H9 (cell line): ENCODE measurements at regions not wholly inside any gene's neighbourhood (a gene's known extent, or its start where the extent isn't known, plus 50 kb on each side); places are given as distances from the start of the nearest gene placed in this dataset.

ENCODE experiments used
- DNase-seq: peaks from one replicate; pipeline ENCODE4 v3.0.0-alpha.2; 2017
- H2AFZ ChIP-seq: one replicate; pipeline ENCODE4 v1.6.1; 2013; ENCODE audit warnings: mild to moderate bottlenecking, low read length, control low read depth, moderate library complexity
- H2AK5ac ChIP-seq: 2 replicates; pipeline ENCODE4 v1.6.1; 2013; ENCODE audit warnings: low read length, control low read depth, mixed read lengths; ENCODE audit not compliant: insufficient read length
- H2BK120ac ChIP-seq: one replicate; pipeline ENCODE4 v1.6.1; 2013; ENCODE audit warnings: low read depth, mild to moderate bottlenecking, low read length, control low read depth, inconsistent platforms; ENCODE audit not compliant: poor library complexity, severe bottlenecking
- H2BK12ac ChIP-seq: 2 replicates; pipeline ENCODE4 v1.6.1; 2013; ENCODE audit warnings: low read length, control low read depth, mixed read lengths, low read depth; ENCODE audit not compliant: insufficient read length
- H2BK15ac ChIP-seq: 2 replicates; pipeline ENCODE4 v1.6.1; 2013; ENCODE audit warnings: low read depth, low read length, control low read depth
- H2BK20ac ChIP-seq: one replicate; pipeline ENCODE4 v1.6.1; 2013; ENCODE audit warnings: low read depth, mild to moderate bottlenecking, low read length, control low read depth, inconsistent platforms; ENCODE audit not compliant: poor library complexity, severe bottlenecking
- H2BK5ac ChIP-seq: 2 replicates; pipeline ENCODE4 v1.6.1; 2013; ENCODE audit warnings: low read length, control low read depth, mixed read lengths; ENCODE audit not compliant: insufficient read length
- H3K14ac ChIP-seq: 2 replicates; pipeline ENCODE4 v1.6.1; 2013; ENCODE audit warnings: low read length, control low read depth; ENCODE audit not compliant: insufficient read depth
- H3K18ac ChIP-seq: 2 replicates; pipeline ENCODE4 v1.6.1; 2013; ENCODE audit warnings: low read depth, mild to moderate bottlenecking, mixed read lengths, low read length, control low read depth; ENCODE audit not compliant: insufficient read length
- H3K23ac ChIP-seq: 2 replicates; pipeline ENCODE4 v1.6.1; 2013; ENCODE audit warnings: low read length, control low read depth, mixed read lengths, low read depth; ENCODE audit not compliant: insufficient read length
- H3K23me2 ChIP-seq: 2 replicates; pipeline ENCODE4 v1.6.1; 2013; ENCODE audit warnings: low read depth, mild to moderate bottlenecking, mixed read lengths, low read length, control low read depth; ENCODE audit not compliant: insufficient read length, poor library complexity, severe bottlenecking
- H3K27ac ChIP-seq: 2 replicates; pipeline ENCODE4 v1.5.1; 2013; ENCODE audit warnings: low read length, control low read depth, mixed read lengths, low read depth; ENCODE audit not compliant: insufficient read length
- H3K27me3 ChIP-seq: 2 replicates; pipeline ENCODE4 v1.6.1; 2013; ENCODE audit warnings: low read length, control low read depth, inconsistent platforms; ENCODE audit not compliant: insufficient read depth
- H3K4ac ChIP-seq: 2 replicates; pipeline ENCODE4 v1.6.1; 2013; ENCODE audit warnings: low read depth, mild to moderate bottlenecking, control low read depth, inconsistent platforms, low read length, moderate library complexity
- H3K4me1 ChIP-seq: 2 replicates; pipeline ENCODE4 v1.6.1; 2013; ENCODE audit warnings: low read length, control low read depth, inconsistent platforms; ENCODE audit not compliant: insufficient read depth
- H3K4me2 ChIP-seq: 2 replicates; pipeline ENCODE4 v1.6.1; 2013; ENCODE audit warnings: low read length, control low read depth, mixed read lengths; ENCODE audit not compliant: insufficient read length, insufficient read depth
- H3K56ac ChIP-seq: 2 replicates; pipeline ENCODE4 v1.6.1; 2013; ENCODE audit warnings: low read depth, mild to moderate bottlenecking, mixed read lengths, low read length, control low read depth; ENCODE audit not compliant: insufficient read length
- H3K79me1 ChIP-seq: 2 replicates; pipeline ENCODE4 v1.6.1; 2013; ENCODE audit warnings: low read depth, mild to moderate bottlenecking, moderate library complexity, low read length, control low read depth, inconsistent platforms; ENCODE audit not compliant: insufficient read depth, poor library complexity, severe bottlenecking
- H3K79me2 ChIP-seq: 2 replicates; pipeline ENCODE4 v1.6.1; 2013; ENCODE audit warnings: low read length, control low read depth, inconsistent platforms; ENCODE audit not compliant: insufficient read depth
- H3K9ac ChIP-seq: 2 replicates; pipeline ENCODE4 v1.6.1; 2013; ENCODE audit warnings: low read length, control low read depth, mixed read lengths; ENCODE audit not compliant: insufficient read length; ENCODE audit errors: extremely low read depth
- H3K9me3 ChIP-seq: one replicate; pipeline ENCODE4 v1.6.1; 2013; ENCODE audit warnings: low read depth, low read length, inconsistent platforms; ENCODE audit not compliant: control insufficient read depth
- H3T11ph ChIP-seq: one replicate; pipeline ENCODE4 v1.6.1; 2013; ENCODE audit warnings: mild to moderate bottlenecking, low read length, control low read depth, inconsistent platforms
- H4K20me1 ChIP-seq: one replicate; pipeline ENCODE4 v1.6.1; 2013; ENCODE audit not compliant: control insufficient read depth, insufficient read length, insufficient read depth
- H4K5ac ChIP-seq: 2 replicates; pipeline ENCODE4 v1.6.1; 2013; ENCODE audit warnings: low read depth, mild to moderate bottlenecking, mixed read lengths, low read length, control low read depth; ENCODE audit not compliant: insufficient read length
- H4K8ac ChIP-seq: replicated peaks from 2 replicates; pipeline ENCODE4 v1.6.1; 2013; ENCODE audit warnings: low read length, control low read depth, mixed read lengths, low read depth; ENCODE audit not compliant: insufficient read length
- H4K91ac ChIP-seq: 2 replicates; pipeline ENCODE4 v1.6.1; 2013; ENCODE audit warnings: low read depth, mild to moderate bottlenecking, moderate library complexity, mixed read lengths, low read length, control low read depth; ENCODE audit not compliant: insufficient read length
- H3K27ac Mint-ChIP-seq, 3 experiments: 2 replicates in 2 of 3; 3 replicates in 1 of 3; pipeline ENCODE4 v1.8.0; 2020 to 2021; ENCODE audit warnings: mixed read lengths in 3 of 3, mild to moderate bottlenecking in 1 of 3, moderate library complexity in 1 of 3
- H3K27me3 Mint-ChIP-seq: 2 replicates; pipeline ENCODE4 v1.8.0; 2021; ENCODE audit warnings: low read depth, mild to moderate bottlenecking, moderate library complexity, mixed read lengths
- H3K36me3 Mint-ChIP-seq, 3 experiments: 2 replicates in 2 of 3; 3 replicates in 1 of 3; pipeline ENCODE4 v1.8.0; 2020 to 2021; ENCODE audit warnings: low read depth in 3 of 3, mixed read lengths in 3 of 3; ENCODE audit not compliant: insufficient read depth in 1 of 3
- H3K4me1 Mint-ChIP-seq, 2 experiments: 2 replicates each; pipeline ENCODE4 v1.8.0; 2020; ENCODE audit warnings: mixed read lengths in 2 of 2
- H3K4me3 Mint-ChIP-seq, 2 experiments: 2 replicates in 1 of 2; 3 replicates in 1 of 2; pipeline ENCODE4 v1.8.0; 2020 to 2021; ENCODE audit warnings: mild to moderate bottlenecking in 2 of 2, mixed read lengths in 2 of 2, moderate library complexity in 1 of 2
- H3K9me3 Mint-ChIP-seq, 2 experiments: 2 replicates in 1 of 2; 3 replicates in 1 of 2; pipeline ENCODE4 v1.8.0; 2020; ENCODE audit warnings: mild to moderate bottlenecking in 2 of 2, mixed read lengths in 2 of 2, moderate library complexity in 1 of 2
- WGBS: extraction: QIAGEN DNeasy Blood & Tissue Kit; methylation state at CpG from one replicate; pipeline ENCODE4 v1.1.7; 2013; ENCODE audit warnings: missing lambda C conversion rate, low lambda C conversion rate, mixed read lengths; ENCODE audit not compliant: insufficient read length; ENCODE audit errors: extremely low coverage; 5-methylcytosine and 5-hydroxymethylcytosine counted together
- TF ChIP-seq, protein P1 (sequence below): fragments of 200-600 bp; sonication (generic); conservative IDR thresholded peaks from 3 replicates; pipeline ENCODE4 v1.8.0; 2021; ENCODE audit warnings: antibody characterized with exemption, mild to moderate bottlenecking

DNA sequence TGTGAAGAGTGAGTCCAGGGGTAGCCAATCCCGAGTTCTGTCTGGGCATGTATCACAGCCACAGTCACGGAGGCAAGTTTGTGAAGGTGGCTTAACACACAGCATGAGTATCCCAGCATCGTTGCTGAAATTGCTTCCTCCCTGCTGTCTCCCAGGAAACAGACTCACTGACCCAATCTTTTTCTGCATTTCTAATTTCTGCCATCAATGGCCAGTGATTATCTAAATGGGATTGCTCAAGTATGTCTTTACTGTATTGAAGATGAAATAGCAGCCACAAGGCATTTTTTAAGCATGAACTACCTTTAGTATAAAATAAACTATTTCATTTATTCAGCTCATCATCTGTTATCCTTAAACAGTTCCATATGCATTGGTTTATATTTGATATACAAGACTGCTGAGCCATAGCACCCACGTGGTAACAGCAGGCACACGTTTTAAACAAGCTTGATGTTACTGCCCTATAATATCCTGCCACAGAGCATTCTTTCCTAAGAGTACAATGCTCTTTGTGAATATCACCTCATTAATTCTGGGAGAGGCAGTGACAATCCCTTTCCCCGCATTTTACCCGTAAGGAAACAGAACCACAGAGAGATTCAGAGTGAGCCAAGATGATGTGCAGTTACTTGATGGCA is 276.6 kb upstream of the THBS1 start:
- Histone ChIP-seq H3K27me3 (no peaks in the 10 kb centered on the region), H2BK12ac (no peak overlapping the region), H3K4me1 (no peaks in the 10 kb centered on the region), H3K56ac (no peak overlapping the region), H3K14ac (no peak overlapping the region), H4K91ac (no peak overlapping the region), H3K4ac (no peak overlapping the region), H3T11ph (no peak overlapping the region), H3K4me2 (no peak overlapping the region), H3K9me3 (no peaks in the 10 kb centered on the region), H3K9ac (no peak overlapping the region), H4K5ac (no peak overlapping the region), H2BK5ac (no peak overlapping the region), H3K23ac (no peak overlapping the region), H2BK20ac (no peak overlapping the region), H3K18ac (no peak overlapping the region), H2AFZ (no peak overlapping the region), H2AK5ac (no peak overlapping the region), H2BK15ac (no peak overlapping the region), H4K20me1 (no peaks in the 10 kb centered on the region), H3K79me2 (no peaks in the 10 kb centered on the region; the same call in 1 of the 2 replicates), H3K27ac (no peak overlapping the region), H4K8ac (no peak overlapping the region), H3K79me1 (no peaks in the 10 kb centered on the region), H3K23me2 (no peaks in the 10 kb centered on the region), H2BK120ac (no peak overlapping the region)
- Mint-ChIP-seq H3K27ac (no peak overlapping the region), H3K4me1 (peaks cover 0 to 7% of the 10 kb centered on the region in 2 experiments; a peak in 2 of 4 replicates), H3K27me3 (no peaks in the 10 kb centered on the region), H3K36me3 (peaks cover 0 to 6% (median 2%) of the 10 kb centered on the region in 3 experiments; a peak in 2 of 7 replicates), H3K4me3 (no peak overlapping the region), H3K9me3 (peaks cover 0 to 10% of the 10 kb centered on the region in 2 experiments; a peak in 4 of 5 replicates)
- no peak for DNase-seq
- WGBS: no CpG with 5 or more reads among the region's 7 CpGs
- TF ChIP-seq, protein P1, sequence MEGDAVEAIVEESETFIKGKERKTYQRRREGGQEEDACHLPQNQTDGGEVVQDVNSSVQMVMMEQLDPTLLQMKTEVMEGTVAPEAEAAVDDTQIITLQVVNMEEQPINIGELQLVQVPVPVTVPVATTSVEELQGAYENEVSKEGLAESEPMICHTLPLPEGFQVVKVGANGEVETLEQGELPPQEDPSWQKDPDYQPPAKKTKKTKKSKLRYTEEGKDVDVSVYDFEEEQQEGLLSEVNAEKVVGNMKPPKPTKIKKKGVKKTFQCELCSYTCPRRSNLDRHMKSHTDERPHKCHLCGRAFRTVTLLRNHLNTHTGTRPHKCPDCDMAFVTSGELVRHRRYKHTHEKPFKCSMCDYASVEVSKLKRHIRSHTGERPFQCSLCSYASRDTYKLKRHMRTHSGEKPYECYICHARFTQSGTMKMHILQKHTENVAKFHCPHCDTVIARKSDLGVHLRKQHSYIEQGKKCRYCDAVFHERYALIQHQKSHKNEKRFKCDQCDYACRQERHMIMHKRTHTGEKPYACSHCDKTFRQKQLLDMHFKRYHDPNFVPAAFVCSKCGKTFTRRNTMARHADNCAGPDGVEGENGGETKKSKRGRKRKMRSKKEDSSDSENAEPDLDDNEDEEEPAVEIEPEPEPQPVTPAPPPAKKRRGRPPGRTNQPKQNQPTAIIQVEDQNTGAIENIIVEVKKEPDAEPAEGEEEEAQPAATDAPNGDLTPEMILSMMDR: no peak
